ENCODE measurements at regions not wholly inside any gene's neighbourhood (a gene's known extent, or its start where the extent isn't known, plus 50 kb on each side); places are given as distances from the start of the nearest gene placed in this dataset.

DNA sequence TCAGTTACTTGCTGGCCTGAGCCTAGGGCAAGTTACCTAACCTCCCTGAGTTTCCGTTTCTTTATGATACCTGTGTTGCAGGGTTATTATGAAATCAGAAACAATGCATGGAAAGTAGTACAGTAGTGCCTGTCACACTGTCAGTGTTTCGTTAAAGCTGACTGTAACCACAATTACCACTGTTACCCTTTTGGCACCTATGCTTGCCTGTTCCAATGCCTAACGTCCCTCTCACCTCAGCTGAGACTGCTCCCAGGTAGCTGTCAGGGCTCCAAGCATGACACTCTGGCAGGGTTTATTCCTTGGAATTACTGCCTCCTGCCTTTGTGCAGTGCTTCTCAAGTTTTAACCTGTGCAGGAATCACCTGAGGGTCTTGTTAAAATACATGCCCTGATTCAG lies 135.2 kb upstream of the RBMS1 start:
- H3K27me3 ChIP-seq (ENCODE audit: control insufficient read depth in 2 of 2, insufficient read depth in 2 of 2, low read length in 2 of 2): no peaks in the 10 kb centered on the region
- H3K79me2 ChIP-seq (ENCODE audit: insufficient read depth, low read length): no peaks in the 10 kb centered on the region
- H4K20me1 ChIP-seq (ENCODE audit: insufficient read depth, low read length): no peaks in the 10 kb centered on the region
- DNase-seq: no peak
- no peak overlapping the region for H3K9ac ChIP-seq (ENCODE audit: insufficient read depth, low read length, poor library complexity, severe bottlenecking)
- H3K4me2 ChIP-seq (replicated peaks; ENCODE audit: extremely low read depth, low read length, poor library complexity, severe bottlenecking): no peak overlapping the region
- WGBS (ENCODE audit: insufficient coverage): 87% methylated on average over 3 of the region's 3 CpGs
- H3K36me3 Mint-ChIP-seq: peaks cover 0 to 3% of the 10 kb centered on the region in 2 donors
- peaks cover 2 to 16% (median 6%) of the 10 kb centered on the region in 7 donors for H3K9me3 Mint-ChIP-seq
- intact Hi-C loops (cut with micrococcal nuclease): no loop called here
- no peaks in the 10 kb centered on the region for H3K36me3 ChIP-seq (replicated peaks in 1 of 2; ENCODE audit: control insufficient read depth in 1 of 2, insufficient read depth in 2 of 2, low read length in 2 of 2)
- no peaks in the 10 kb centered on the region for H3K27me3 Mint-ChIP-seq (ENCODE audit: low read depth in 3 of 3)
- no peak overlapping the region for H3K4me3 ChIP-seq (replicated peaks in 1 of 3; ENCODE audit: low read depth in 2 of 3, low read length in 3 of 3)
- no peak overlapping the region for H3K27ac ChIP-seq (ENCODE audit: low read depth in 1 of 2, low read length in 2 of 2)
- no peak overlapping the region for H3K27ac Mint-ChIP-seq
- TF ChIP-seq, protein P1, sequence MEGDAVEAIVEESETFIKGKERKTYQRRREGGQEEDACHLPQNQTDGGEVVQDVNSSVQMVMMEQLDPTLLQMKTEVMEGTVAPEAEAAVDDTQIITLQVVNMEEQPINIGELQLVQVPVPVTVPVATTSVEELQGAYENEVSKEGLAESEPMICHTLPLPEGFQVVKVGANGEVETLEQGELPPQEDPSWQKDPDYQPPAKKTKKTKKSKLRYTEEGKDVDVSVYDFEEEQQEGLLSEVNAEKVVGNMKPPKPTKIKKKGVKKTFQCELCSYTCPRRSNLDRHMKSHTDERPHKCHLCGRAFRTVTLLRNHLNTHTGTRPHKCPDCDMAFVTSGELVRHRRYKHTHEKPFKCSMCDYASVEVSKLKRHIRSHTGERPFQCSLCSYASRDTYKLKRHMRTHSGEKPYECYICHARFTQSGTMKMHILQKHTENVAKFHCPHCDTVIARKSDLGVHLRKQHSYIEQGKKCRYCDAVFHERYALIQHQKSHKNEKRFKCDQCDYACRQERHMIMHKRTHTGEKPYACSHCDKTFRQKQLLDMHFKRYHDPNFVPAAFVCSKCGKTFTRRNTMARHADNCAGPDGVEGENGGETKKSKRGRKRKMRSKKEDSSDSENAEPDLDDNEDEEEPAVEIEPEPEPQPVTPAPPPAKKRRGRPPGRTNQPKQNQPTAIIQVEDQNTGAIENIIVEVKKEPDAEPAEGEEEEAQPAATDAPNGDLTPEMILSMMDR (IDR thresholded peaks at IDR 0.05): no peak
- H3K4me1 ChIP-seq (ENCODE audit: control insufficient read depth in 1 of 2, insufficient read depth in 2 of 2, low read length in 2 of 2): no peaks in the 10 kb centered on the region
- peaks cover 5% of the 10 kb centered on the region for H3K4me1 Mint-ChIP-seq
- H3K4me3 Mint-ChIP-seq: no peak overlapping the region
- no peak overlapping the region for H2AFZ ChIP-seq (ENCODE audit: insufficient read depth, low read depth, low read length, poor library complexity, severe bottlenecking)
- H3K9me3 ChIP-seq (replicated peaks in 1 of 2; ENCODE audit: control insufficient read depth in 1 of 2, insufficient read depth in 1 of 2, low read length in 2 of 2): no peaks in the 10 kb centered on the region

DNA sequence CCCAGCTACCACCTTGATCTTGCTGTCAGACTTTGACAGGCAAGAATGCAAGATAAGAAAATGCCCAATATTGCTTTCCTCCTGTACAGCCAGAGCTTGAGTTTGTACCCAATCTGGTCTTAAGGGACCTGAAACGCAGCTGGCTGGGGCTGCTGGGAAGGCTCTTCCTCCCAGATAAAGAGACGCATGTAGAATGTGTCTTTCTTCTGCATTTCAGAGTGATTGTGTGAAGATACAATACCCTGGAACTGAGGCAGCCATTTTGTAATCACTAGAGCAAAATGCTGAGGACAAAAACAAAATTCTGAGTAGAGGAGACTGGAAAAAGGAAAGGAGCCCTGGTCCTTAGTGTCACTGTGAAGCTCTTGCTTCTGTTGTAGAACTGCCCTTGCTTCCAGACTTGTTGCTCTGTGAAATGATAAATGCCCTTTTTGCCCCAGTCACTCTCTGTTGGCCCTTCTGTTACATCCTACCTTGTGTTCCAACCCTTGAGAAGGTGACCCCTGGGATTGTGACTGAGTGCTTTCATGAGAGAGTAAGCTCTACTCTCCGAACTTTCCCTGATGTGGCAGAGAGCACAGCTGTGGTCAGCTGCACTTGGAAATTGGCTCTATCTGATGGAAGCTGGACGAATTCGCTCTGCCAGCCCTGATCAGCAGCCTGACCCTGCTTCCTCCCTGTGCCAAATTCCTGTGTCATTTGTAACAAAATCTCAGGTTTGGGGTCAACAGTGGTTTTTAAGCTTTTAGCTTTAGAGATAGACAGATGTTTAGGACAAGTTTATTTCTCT lies 137.4 kb upstream of the RBMS1 start:
- no peak for DNase-seq
- TF ChIP-seq, protein P1 (IDR thresholded peaks at IDR 0.05): no peak
- Histone ChIP-seq H3K9ac (ENCODE audit: insufficient read depth, low read length, poor library complexity, severe bottlenecking) (no peak overlapping the region), H4K20me1 (ENCODE audit: insufficient read depth, low read length) (no peaks in the 10 kb centered on the region), H3K79me2 (ENCODE audit: insufficient read depth, low read length) (no peaks in the 10 kb centered on the region), H3K9me3 (replicated peaks in 1 of 2; ENCODE audit: control insufficient read depth in 1 of 2, insufficient read depth in 1 of 2, low read length in 2 of 2) (no peaks in the 10 kb centered on the region), H3K4me2 (replicated peaks; ENCODE audit: extremely low read depth, low read length, poor library complexity, severe bottlenecking) (no peak overlapping the region), H3K36me3 (replicated peaks in 1 of 2; ENCODE audit: control insufficient read depth in 1 of 2, insufficient read depth in 2 of 2, low read length in 2 of 2) (no peaks in the 10 kb centered on the region), H3K4me1 (ENCODE audit: control insufficient read depth in 1 of 2, insufficient read depth in 2 of 2, low read length in 2 of 2) (no peaks in the 10 kb centered on the region), H3K27me3 (ENCODE audit: control insufficient read depth in 2 of 2, insufficient read depth in 2 of 2, low read length in 2 of 2) (no peaks in the 10 kb centered on the region), H3K4me3 (replicated peaks in 1 of 3; ENCODE audit: low read depth in 2 of 3, low read length in 3 of 3) (no peak overlapping the region), H2AFZ (ENCODE audit: insufficient read depth, low read depth, low read length, poor library complexity, severe bottlenecking) (peak overlapping the region; percentile 9), H3K27ac (ENCODE audit: low read depth in 1 of 2, low read length in 2 of 2) (no peak overlapping the region)
- WGBS (ENCODE audit: insufficient coverage): 100% methylated on average over 3 of the region's 5 CpGs
- H3K27ac Mint-ChIP-seq: peak overlapping the region in 1 of 7 donors; percentile 17
- H3K4me3 Mint-ChIP-seq: no peak overlapping the region
- H3K27me3 Mint-ChIP-seq (ENCODE audit: low read depth in 3 of 3): peaks cover 0 to 5% (median 2%) of the 10 kb centered on the region in 3 donors
- H3K36me3 Mint-ChIP-seq: no peaks in the 10 kb centered on the region
- intact Hi-C loops (cut with micrococcal nuclease): no loop called here
- H3K4me1 Mint-ChIP-seq: peaks cover 5% of the 10 kb centered on the region
- peaks cover 0 to 13% (median 3%) of the 10 kb centered on the region in 7 donors for H3K9me3 Mint-ChIP-seq

All from CD14-positive monocyte (primary cell).